GM21786 (cell line): ENCODE measurements at regions not wholly inside any gene's neighbourhood (a gene's known extent, or its start where the extent isn't known, plus 50 kb on each side); places are given as distances from the start of the nearest gene placed in this dataset.
"Not testable (repeated sequence)": the region's sequence is repeated elsewhere in the genome, so short reads cannot be mapped to it uniquely, and the experiment has no call there.

Source experiments
- ATAC-seq: cut with Tn5 transposase; IDR thresholded peaks from one replicate; pipeline ENCODE4 v1.9.1; 2021; ENCODE audit not compliant: unreplicated experiment

- no peak for ATAC-seq
Observed at GRCh38 chr1:106290805-106291501, 765.5 kb upstream of the PRMT6 start.

- no peak for ATAC-seq
Observed at GRCh38 chr1:106292130-106292529, 764.3 kb upstream of the PRMT6 start.

- ATAC-seq: no peak
Observed at GRCh38 chr1:106296431-106296830, 760.0 kb upstream of the PRMT6 start.

GRCh38 chr1:106304106-106304505 lies 752.4 kb upstream of the PRMT6 start:
- ATAC-seq: no peak

- ATAC-seq: no peak
Observed at GRCh38 chr1:106319612-106320011, 736.9 kb upstream of the PRMT6 start.

GRCh38 chr1:106325600-106325999 lies 730.9 kb upstream of the PRMT6 start:
- no peak for ATAC-seq

- no peak for ATAC-seq
Observed at GRCh38 chr1:106344494-106344893, 712.0 kb upstream of the PRMT6 start.

GRCh38 chr1:106360252-106360651 lies 696.2 kb upstream of the PRMT6 start:
- peak; percentile 50 for ATAC-seq

GRCh38 chr1:106366627-106367319 lies 689.7 kb upstream of the PRMT6 start:
- ATAC-seq: no peak

- ATAC-seq: no peak
Observed at GRCh38 chr1:106378261-106378660, 678.2 kb upstream of the PRMT6 start.

- no peak for ATAC-seq
Observed at GRCh38 chr1:106380772-106381171, 675.7 kb upstream of the PRMT6 start.

GRCh38 chr1:106389160-106389559 lies 667.3 kb upstream of the PRMT6 start:
- ATAC-seq: not testable (repeated sequence)

- ATAC-seq: no peak
Observed at GRCh38 chr1:106393046-106393445, 663.4 kb upstream of the PRMT6 start.

GRCh38 chr1:106396020-106396419 lies 660.5 kb upstream of the PRMT6 start:
- ATAC-seq: no peak

GRCh38 chr1:106398391-106398790 lies 658.1 kb upstream of the PRMT6 start:
- no peak for ATAC-seq

GRCh38 chr1:106406114-106406513 lies 650.4 kb upstream of the PRMT6 start:
- ATAC-seq: no peak

- not testable (repeated sequence) for ATAC-seq
Observed at GRCh38 chr1:106412321-106412720, 644.2 kb upstream of the PRMT6 start.

GRCh38 chr1:106435269-106435668 lies 621.2 kb upstream of the PRMT6 start:
- ATAC-seq: no peak

GRCh38 chr1:106439475-106439874 lies 617.0 kb upstream of the PRMT6 start:
- ATAC-seq: no peak

GRCh38 chr1:106447466-106447865 lies 609.0 kb upstream of the PRMT6 start:
- no peak for ATAC-seq

- ATAC-seq: no peak
Observed at GRCh38 chr1:106456832-106457231, 599.6 kb upstream of the PRMT6 start.

GRCh38 chr1:106457368-106457767 lies 599.1 kb upstream of the PRMT6 start:
- no peak for ATAC-seq

GRCh38 chr1:106458866-106459265 lies 597.6 kb upstream of the PRMT6 start:
- ATAC-seq: no peak
